ENCODE measurements at regions not wholly inside any gene's neighbourhood (a gene's known extent, or its start where the extent isn't known, plus 50 kb on each side); places are given as distances from the start of the nearest gene placed in this dataset.

GRCh38 chr12:59041241-59042121 lies 121.2 kb upstream of the LRIG3 start:
- Mint-ChIP-seq H3K36me3 (ENCODE audit: low read depth) (no peaks in the 10 kb centered on the region), H3K4me1 (ENCODE audit: low read depth) (no peaks in the 10 kb centered on the region), H3K27me3 (no peaks in the 10 kb centered on the region), H3K9me3 (no peaks in the 10 kb centered on the region), H3K27ac (no peak overlapping the region), H3K4me3 (no peak overlapping the region)
- no peak for DNase-seq

GRCh38 chr12:59040656-59041055 lies 120.4 kb upstream of the LRIG3 start:
- H3K27me3 Mint-ChIP-seq: no peaks in the 10 kb centered on the region
- no peak overlapping the region for H3K27ac Mint-ChIP-seq
- no peak for DNase-seq
- no peak overlapping the region for H3K4me3 Mint-ChIP-seq
- no peaks in the 10 kb centered on the region for H3K4me1 Mint-ChIP-seq (ENCODE audit: low read depth)
- H3K36me3 Mint-ChIP-seq (ENCODE audit: low read depth): no peaks in the 10 kb centered on the region
- H3K9me3 Mint-ChIP-seq: peaks cover 3% of the 10 kb centered on the region

GRCh38 chr12:59040043-59040442 lies 119.7 kb upstream of the LRIG3 start:
- Mint-ChIP-seq H3K27me3 (no peaks in the 10 kb centered on the region), H3K9me3 (peaks cover 3% of the 10 kb centered on the region), H3K27ac (no peak overlapping the region), H3K36me3 (ENCODE audit: low read depth) (no peaks in the 10 kb centered on the region), H3K4me1 (ENCODE audit: low read depth) (no peaks in the 10 kb centered on the region), H3K4me3 (no peak overlapping the region)
- no peak for DNase-seq

- Mint-ChIP-seq H3K4me3 (no peak overlapping the region), H3K9me3 (peaks cover 3% of the 10 kb centered on the region), H3K4me1 (ENCODE audit: low read depth) (no peaks in the 10 kb centered on the region), H3K36me3 (ENCODE audit: low read depth) (no peaks in the 10 kb centered on the region), H3K27ac (no peak overlapping the region), H3K27me3 (no peaks in the 10 kb centered on the region)
- DNase-seq: no peak
These were observed 118.7 kb upstream of the LRIG3 start for GRCh38 chr12:59039005-59039404.

- Mint-ChIP-seq H3K9me3 (peaks cover 3% of the 10 kb centered on the region), H3K4me1 (ENCODE audit: low read depth) (no peaks in the 10 kb centered on the region), H3K36me3 (ENCODE audit: low read depth) (no peaks in the 10 kb centered on the region), H3K27me3 (no peaks in the 10 kb centered on the region), H3K4me3 (no peak overlapping the region), H3K27ac (no peak overlapping the region)
- DNase-seq: no peak
These were observed 116.9 kb upstream of the LRIG3 start for GRCh38 chr12:59036973-59037762.

GRCh38 chr12:59036347-59036746 lies 116.0 kb upstream of the LRIG3 start:
- H3K4me1 Mint-ChIP-seq (ENCODE audit: low read depth): no peaks in the 10 kb centered on the region
- H3K36me3 Mint-ChIP-seq (ENCODE audit: low read depth): no peaks in the 10 kb centered on the region
- no peak for DNase-seq
- no peak overlapping the region for H3K4me3 Mint-ChIP-seq
- no peak overlapping the region for H3K27ac Mint-ChIP-seq
- H3K27me3 Mint-ChIP-seq: no peaks in the 10 kb centered on the region
- H3K9me3 Mint-ChIP-seq: peaks cover 3% of the 10 kb centered on the region

- no peaks in the 10 kb centered on the region for H3K4me1 Mint-ChIP-seq (ENCODE audit: low read depth)
- peaks cover 3% of the 10 kb centered on the region for H3K9me3 Mint-ChIP-seq
- H3K36me3 Mint-ChIP-seq (ENCODE audit: low read depth): no peaks in the 10 kb centered on the region
- H3K27ac Mint-ChIP-seq: no peak overlapping the region
- no peak overlapping the region for H3K4me3 Mint-ChIP-seq
- DNase-seq: no peak
- H3K27me3 Mint-ChIP-seq: no peaks in the 10 kb centered on the region
These were observed 111.0 kb upstream of the LRIG3 start for GRCh38 chr12:59031313-59031712.

GRCh38 chr12:59030415-59030814 lies 110.1 kb upstream of the LRIG3 start:
- H3K9me3 Mint-ChIP-seq: no peaks in the 10 kb centered on the region
- DNase-seq: no peak
- H3K27ac Mint-ChIP-seq: no peak overlapping the region
- no peaks in the 10 kb centered on the region for H3K4me1 Mint-ChIP-seq (ENCODE audit: low read depth)
- H3K36me3 Mint-ChIP-seq (ENCODE audit: low read depth): no peaks in the 10 kb centered on the region
- no peak overlapping the region for H3K4me3 Mint-ChIP-seq
- H3K27me3 Mint-ChIP-seq: no peaks in the 10 kb centered on the region

- DNase-seq: no peak
- H3K36me3 Mint-ChIP-seq (ENCODE audit: low read depth): no peaks in the 10 kb centered on the region
- H3K27me3 Mint-ChIP-seq: no peaks in the 10 kb centered on the region
- no peaks in the 10 kb centered on the region for H3K4me1 Mint-ChIP-seq (ENCODE audit: low read depth)
- no peak overlapping the region for H3K4me3 Mint-ChIP-seq
- no peaks in the 10 kb centered on the region for H3K9me3 Mint-ChIP-seq
- H3K27ac Mint-ChIP-seq: no peak overlapping the region
These were observed 106.9 kb upstream of the LRIG3 start for GRCh38 chr12:59027199-59027598.

- no peaks in the 10 kb centered on the region for H3K36me3 Mint-ChIP-seq (ENCODE audit: low read depth)
- H3K27ac Mint-ChIP-seq: no peak overlapping the region
- no peaks in the 10 kb centered on the region for H3K27me3 Mint-ChIP-seq
- H3K4me1 Mint-ChIP-seq (ENCODE audit: low read depth): no peaks in the 10 kb centered on the region
- H3K4me3 Mint-ChIP-seq: no peak overlapping the region
- DNase-seq: no peak
- no peaks in the 10 kb centered on the region for H3K9me3 Mint-ChIP-seq
These were observed 103.6 kb upstream of the LRIG3 start for GRCh38 chr12:59023861-59024424.

- no peaks in the 10 kb centered on the region for H3K4me1 Mint-ChIP-seq (ENCODE audit: low read depth)
- no peak overlapping the region for H3K27ac Mint-ChIP-seq
- no peaks in the 10 kb centered on the region for H3K9me3 Mint-ChIP-seq
- H3K27me3 Mint-ChIP-seq: no peaks in the 10 kb centered on the region
- no peaks in the 10 kb centered on the region for H3K36me3 Mint-ChIP-seq (ENCODE audit: low read depth)
- no peak for DNase-seq
- no peak overlapping the region for H3K4me3 Mint-ChIP-seq
These were observed 100.0 kb upstream of the LRIG3 start for GRCh38 chr12:59020073-59020946.

GRCh38 chr12:59014885-59015284 lies 94.6 kb upstream of the LRIG3 start:
- no peaks in the 10 kb centered on the region for H3K9me3 Mint-ChIP-seq
- H3K27ac Mint-ChIP-seq: no peak overlapping the region
- H3K27me3 Mint-ChIP-seq: no peaks in the 10 kb centered on the region
- H3K4me1 Mint-ChIP-seq (ENCODE audit: low read depth): no peaks in the 10 kb centered on the region
- no peak for DNase-seq
- no peaks in the 10 kb centered on the region for H3K36me3 Mint-ChIP-seq (ENCODE audit: low read depth)
- H3K4me3 Mint-ChIP-seq: no peak overlapping the region

- Mint-ChIP-seq H3K27ac (no peak overlapping the region), H3K9me3 (no peaks in the 10 kb centered on the region), H3K4me1 (ENCODE audit: low read depth) (no peaks in the 10 kb centered on the region), H3K4me3 (no peak overlapping the region), H3K36me3 (ENCODE audit: low read depth) (no peaks in the 10 kb centered on the region), H3K27me3 (no peaks in the 10 kb centered on the region)
- DNase-seq: no peak
These were observed 90.6 kb upstream of the LRIG3 start for GRCh38 chr12:59010941-59011340.

- Mint-ChIP-seq H3K4me1 (ENCODE audit: low read depth) (no peaks in the 10 kb centered on the region), H3K27me3 (no peaks in the 10 kb centered on the region), H3K36me3 (ENCODE audit: low read depth) (no peaks in the 10 kb centered on the region)
These were observed 89.8 kb upstream of the LRIG3 start for GRCh38 chr12:59010118-59010517.

More at GRCh38 chr12:59010118-59010517, 89.8 kb upstream of the LRIG3 start:
- no peak for DNase-seq
- no peak overlapping the region for H3K27ac Mint-ChIP-seq
- no peaks in the 10 kb centered on the region for H3K9me3 Mint-ChIP-seq
- no peak overlapping the region for H3K4me3 Mint-ChIP-seq

All from activated T-cell treated with anti-CD3 and anti-CD28 coated beads, Interleukin-2, amount 50 U/mL, for 24 hours (primary cell).